KMS-11 (cell line): ENCODE measurements at regions not wholly inside any gene's neighbourhood (a gene's known extent, or its start where the extent isn't known, plus 50 kb on each side); places are given as distances from the start of the nearest gene placed in this dataset.

ENCODE experiments used
- H2AFZ ChIP-seq: fragments of 200-600 bp; sonication (generic); 2 replicates; pipeline ENCODE4 v1.6.1; 2016; ENCODE audit warnings: antibody characterized with exemption, mixed run types, low read depth
- H3K27ac ChIP-seq: fragments of 200-600 bp; sonication (generic); 2 replicates; pipeline ENCODE4 v1.6.1; 2016; ENCODE audit warnings: mild to moderate bottlenecking, mixed run types
- H3K27me3 ChIP-seq: fragments of 200-600 bp; sonication (generic); 2 replicates; pipeline ENCODE4 v1.6.1; 2017; ENCODE audit warnings: mild to moderate bottlenecking, low read depth, mixed run types, moderate library complexity; ENCODE audit not compliant: insufficient read depth
- H3K36me3 ChIP-seq: fragments of 200-600 bp; sonication (generic); 2 replicates; pipeline ENCODE4 v1.6.1; 2017; ENCODE audit warnings: mild to moderate bottlenecking, mixed run types; ENCODE audit not compliant: insufficient read depth
- H3K4me1 ChIP-seq: fragments of 200-600 bp; sonication (generic); 2 replicates; pipeline ENCODE4 v1.6.1; 2016; ENCODE audit warnings: mild to moderate bottlenecking, low read depth, mixed run types; ENCODE audit not compliant: poor library complexity, severe bottlenecking
- H3K4me2 ChIP-seq: fragments of 200-600 bp; sonication (generic); 2 replicates; pipeline ENCODE4 v1.7.0; 2016; ENCODE audit warnings: mild to moderate bottlenecking, mixed run types
- H3K4me3 ChIP-seq: fragments of 200-600 bp; sonication (generic); IDR thresholded peaks from 2 replicates; pipeline ENCODE4 v1.6.1; 2017; ENCODE audit warnings: low read depth, low read length, mixed read lengths; ENCODE audit not compliant: insufficient read depth
- H3K79me2 ChIP-seq: fragments of 200-600 bp; sonication (generic); 2 replicates; pipeline ENCODE4 v1.6.1; 2016; ENCODE audit warnings: low read depth, mixed run types; ENCODE audit not compliant: insufficient read depth
- H3K9ac ChIP-seq: fragments of 200-600 bp; sonication (generic); 2 replicates; pipeline ENCODE4 v1.6.1; 2016; ENCODE audit warnings: mild to moderate bottlenecking, mixed run types
- H4K20me1 ChIP-seq: fragments of 200-600 bp; sonication (generic); 2 replicates; pipeline ENCODE4 v1.6.1; 2016; ENCODE audit warnings: mild to moderate bottlenecking, mixed run types; ENCODE audit not compliant: insufficient read depth
- TF ChIP-seq, protein P1 (sequence below): fragments of 200-600 bp; sonication (generic); conservative IDR thresholded peaks from 2 replicates; pipeline ENCODE4 v1.6.1; 2017; ENCODE audit warnings: low read depth, mild to moderate bottlenecking, antibody characterized with exemption, low read length, moderate library complexity, mixed read lengths

- Histone ChIP-seq H3K79me2 (no peaks in the 10 kb centered on the region), H3K4me2 (no peak overlapping the region), H3K9ac (no peak overlapping the region), H3K4me3 (no peak overlapping the region), H2AFZ (no peak overlapping the region), H3K27ac (no peak overlapping the region), H3K36me3 (no peaks in the 10 kb centered on the region), H3K4me1 (no peaks in the 10 kb centered on the region), H4K20me1 (no peaks in the 10 kb centered on the region), H3K27me3 (no peaks in the 10 kb centered on the region)
- TF ChIP-seq, protein P1, sequence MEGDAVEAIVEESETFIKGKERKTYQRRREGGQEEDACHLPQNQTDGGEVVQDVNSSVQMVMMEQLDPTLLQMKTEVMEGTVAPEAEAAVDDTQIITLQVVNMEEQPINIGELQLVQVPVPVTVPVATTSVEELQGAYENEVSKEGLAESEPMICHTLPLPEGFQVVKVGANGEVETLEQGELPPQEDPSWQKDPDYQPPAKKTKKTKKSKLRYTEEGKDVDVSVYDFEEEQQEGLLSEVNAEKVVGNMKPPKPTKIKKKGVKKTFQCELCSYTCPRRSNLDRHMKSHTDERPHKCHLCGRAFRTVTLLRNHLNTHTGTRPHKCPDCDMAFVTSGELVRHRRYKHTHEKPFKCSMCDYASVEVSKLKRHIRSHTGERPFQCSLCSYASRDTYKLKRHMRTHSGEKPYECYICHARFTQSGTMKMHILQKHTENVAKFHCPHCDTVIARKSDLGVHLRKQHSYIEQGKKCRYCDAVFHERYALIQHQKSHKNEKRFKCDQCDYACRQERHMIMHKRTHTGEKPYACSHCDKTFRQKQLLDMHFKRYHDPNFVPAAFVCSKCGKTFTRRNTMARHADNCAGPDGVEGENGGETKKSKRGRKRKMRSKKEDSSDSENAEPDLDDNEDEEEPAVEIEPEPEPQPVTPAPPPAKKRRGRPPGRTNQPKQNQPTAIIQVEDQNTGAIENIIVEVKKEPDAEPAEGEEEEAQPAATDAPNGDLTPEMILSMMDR: no peak
These were observed 337.2 kb downstream of the C7orf25 start for GRCh38 chr7:42574685-42575084.

- no peaks in the 10 kb centered on the region for H3K27me3 ChIP-seq
- no peaks in the 10 kb centered on the region for H4K20me1 ChIP-seq
- no peak overlapping the region for H3K4me3 ChIP-seq
- H3K9ac ChIP-seq: no peak overlapping the region
- H3K79me2 ChIP-seq: no peaks in the 10 kb centered on the region
- no peak overlapping the region for H2AFZ ChIP-seq
- TF ChIP-seq, protein P1: no peak
- H3K4me1 ChIP-seq: no peaks in the 10 kb centered on the region
- H3K36me3 ChIP-seq: no peaks in the 10 kb centered on the region
- H3K27ac ChIP-seq: no peak overlapping the region
- no peak overlapping the region for H3K4me2 ChIP-seq
These were observed 337.1 kb upstream of the GLI3 start for GRCh38 chr7:42573881-42574672.

DNA sequence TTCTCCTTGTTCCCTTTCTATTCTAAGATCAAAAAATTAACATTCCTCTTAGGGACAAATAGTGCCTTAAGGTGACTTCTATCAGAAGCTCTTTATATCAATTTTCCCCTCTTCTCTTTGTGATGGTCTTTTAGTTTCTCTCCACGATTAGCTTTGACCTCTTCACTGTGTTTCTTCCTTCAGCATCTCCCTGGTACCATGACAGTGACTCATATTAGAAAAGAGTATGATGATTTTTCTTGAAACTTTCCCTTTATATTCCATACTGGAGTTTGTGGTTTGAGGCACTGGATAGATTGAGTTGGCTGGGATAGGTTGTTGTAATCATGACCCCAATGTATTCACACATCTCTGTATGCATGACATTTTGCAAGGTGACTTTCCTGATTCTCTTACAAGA, 335.6 kb upstream of the GLI3 start:
- Histone ChIP-seq H3K27me3 (no peaks in the 10 kb centered on the region), H3K4me2 (no peak overlapping the region), H3K4me3 (no peak overlapping the region), H3K27ac (no peak overlapping the region), H3K4me1 (no peaks in the 10 kb centered on the region), H3K36me3 (no peaks in the 10 kb centered on the region), H2AFZ (no peak overlapping the region), H3K9ac (no peak overlapping the region), H3K79me2 (no peaks in the 10 kb centered on the region), H4K20me1 (no peaks in the 10 kb centered on the region)
- TF ChIP-seq, protein P1: no peak

- TF ChIP-seq, protein P1: no peak
- no peak overlapping the region for H2AFZ ChIP-seq
- H3K27ac ChIP-seq: no peak overlapping the region
- no peak overlapping the region for H3K4me3 ChIP-seq
- no peaks in the 10 kb centered on the region for H4K20me1 ChIP-seq
- H3K27me3 ChIP-seq: no peaks in the 10 kb centered on the region
- H3K4me2 ChIP-seq: no peak overlapping the region
- H3K9ac ChIP-seq: no peak overlapping the region
- no peaks in the 10 kb centered on the region for H3K79me2 ChIP-seq
- H3K36me3 ChIP-seq: no peaks in the 10 kb centered on the region
- no peaks in the 10 kb centered on the region for H3K4me1 ChIP-seq
These were observed 335.0 kb upstream of the GLI3 start for GRCh38 chr7:42572056-42572455.
